Suprapubic skin (tissue), 4 donors: ENCODE measurements at regions not wholly inside any gene's neighbourhood (a gene's known extent, or its start where the extent isn't known, plus 50 kb on each side); places are given as distances from the start of the nearest gene placed in this dataset.

Experiments
- POLR2A ChIP-seq, 2 donors: fragments of 450-650 bp; IDR thresholded peaks; one replicate each; pipeline ENCODE4 v1.6.1; 2017; ENCODE audit warnings: antibody characterized with exemption in 2 of 2, mild to moderate bottlenecking in 2 of 2, moderate library complexity in 2 of 2
- POLR2AphosphoS5 ChIP-seq, 3 donors: sonication (generic); formaldehyde crosslinking; IDR thresholded peaks; one replicate each; pipeline ENCODE4 v1.6.1; 2017; ENCODE audit warnings: antibody characterized with exemption in 3 of 3
- TF ChIP-seq, protein P1 (sequence below), 2 donors: fragments of 200-600 bp in 1 of 2; fragments of 450-650 bp in 1 of 2; sonication (generic) in 1 of 2; IDR thresholded peaks; one replicate each; pipeline ENCODE4 v1.5.1; 2016 to 2019; ENCODE audit warnings: antibody characterized with exemption in 2 of 2, mild to moderate bottlenecking in 1 of 2, moderate library complexity in 1 of 2

DNA sequence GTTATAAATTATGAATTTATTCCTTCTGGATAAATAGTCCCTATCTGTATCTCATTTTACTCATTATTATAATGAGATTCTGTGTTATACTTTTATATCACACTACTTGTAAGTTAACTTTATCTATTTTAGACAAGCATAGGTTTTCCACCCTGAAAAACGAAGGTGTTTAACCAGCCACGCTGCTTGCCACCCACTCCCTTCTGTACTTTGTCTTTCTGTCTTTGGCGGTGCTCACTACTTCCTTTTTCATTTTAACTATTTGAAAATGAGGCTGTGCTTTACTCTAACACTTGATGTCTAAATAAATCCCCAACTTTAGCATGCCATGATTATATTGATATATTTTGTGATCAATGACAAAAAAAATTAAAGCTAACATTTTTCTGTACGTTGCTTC, 952.9 kb downstream of the DNAJB9 start:
- TF ChIP-seq, protein P1, sequence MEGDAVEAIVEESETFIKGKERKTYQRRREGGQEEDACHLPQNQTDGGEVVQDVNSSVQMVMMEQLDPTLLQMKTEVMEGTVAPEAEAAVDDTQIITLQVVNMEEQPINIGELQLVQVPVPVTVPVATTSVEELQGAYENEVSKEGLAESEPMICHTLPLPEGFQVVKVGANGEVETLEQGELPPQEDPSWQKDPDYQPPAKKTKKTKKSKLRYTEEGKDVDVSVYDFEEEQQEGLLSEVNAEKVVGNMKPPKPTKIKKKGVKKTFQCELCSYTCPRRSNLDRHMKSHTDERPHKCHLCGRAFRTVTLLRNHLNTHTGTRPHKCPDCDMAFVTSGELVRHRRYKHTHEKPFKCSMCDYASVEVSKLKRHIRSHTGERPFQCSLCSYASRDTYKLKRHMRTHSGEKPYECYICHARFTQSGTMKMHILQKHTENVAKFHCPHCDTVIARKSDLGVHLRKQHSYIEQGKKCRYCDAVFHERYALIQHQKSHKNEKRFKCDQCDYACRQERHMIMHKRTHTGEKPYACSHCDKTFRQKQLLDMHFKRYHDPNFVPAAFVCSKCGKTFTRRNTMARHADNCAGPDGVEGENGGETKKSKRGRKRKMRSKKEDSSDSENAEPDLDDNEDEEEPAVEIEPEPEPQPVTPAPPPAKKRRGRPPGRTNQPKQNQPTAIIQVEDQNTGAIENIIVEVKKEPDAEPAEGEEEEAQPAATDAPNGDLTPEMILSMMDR (IDR thresholded peaks at IDR 0.05) = no peak
- TF ChIP-seq POLR2A (IDR thresholded peaks at IDR 0.05) = no peak
- no peak for TF ChIP-seq POLR2AphosphoS5 (IDR thresholded peaks at IDR 0.05)
